K562 (cell line): ENCODE measurements at regions not wholly inside any gene's neighbourhood (a gene's known extent, or its start where the extent isn't known, plus 50 kb on each side); places are given as distances from the start of the nearest gene placed in this dataset.

ENCODE experiments used
- BHLHE40 ChIP-seq: IDR thresholded peaks from 2 replicates; pipeline ENCODE4 v1.6.1; 2011; ENCODE audit warnings: low read length, improper control_type of control experiment
- EHMT2 ChIP-seq: fragments of 450-650 bp; IDR thresholded peaks from 2 replicates; pipeline ENCODE4 v1.6.1; 2018; ENCODE audit warnings: antibody characterized with exemption
- GATAD2A ChIP-seq: fragments of 450-650 bp; IDR thresholded peaks from 2 replicates; pipeline ENCODE4 v1.6.1; 2017
- KAT7 ChIP-seq: sonication (generic); formaldehyde crosslinking; IDR thresholded peaks from 2 replicates; pipeline ENCODE4 v1.8.0; 2022; ENCODE audit warnings: missing genetic modification reagents, mild to moderate bottlenecking, borderline replicate concordance
- MAFF ChIP-seq: IDR thresholded peaks from 2 replicates; pipeline ENCODE4 v1.6.1; 2012; ENCODE audit warnings: low read length, improper control_type of control experiment
- RAD51 ChIP-seq: fragments of 450-650 bp; IDR thresholded peaks from 2 replicates; pipeline ENCODE4 v1.7.1; 2016; ENCODE audit warnings: low read depth, mild to moderate bottlenecking, borderline replicate concordance
- RBM34 ChIP-seq: fragments of 200-400 bp; formaldehyde crosslinking; IDR thresholded peaks from 2 replicates; pipeline ENCODE4 v1.6.1; 2018; ENCODE audit warnings: low read length, borderline replicate concordance; ENCODE audit not compliant: insufficient read depth
- SP1 ChIP-seq: sonication (generic); formaldehyde crosslinking; IDR thresholded peaks from 2 replicates; pipeline ENCODE4 v1.8.1; 2022; ENCODE audit warnings: mild to moderate bottlenecking, missing genetic modification reagents
- TF ChIP-seq, protein P1 (sequence below): fragments of 250-450 bp; sonication (Bioruptor Pico); IDR thresholded peaks from 2 replicates; pipeline ENCODE4 v1.4.0; 2020; ENCODE audit warnings: mild to moderate bottlenecking, moderate library complexity
- TF ChIP-seq, protein P2 (sequence below): fragments of 200-800 bp; sonication (Bioruptor generic); IDR thresholded peaks from 2 replicates; pipeline ENCODE4 v1.6.1; 2016; ENCODE audit warnings: missing genetic modification characterization, missing compliant biosample characterization
- TF ChIP-seq, protein P3 (sequence below): fragments of 450-650 bp; formaldehyde crosslinking; IDR thresholded peaks from 2 replicates; pipeline ENCODE4 v1.4.0; 2020; ENCODE audit warnings: mild to moderate bottlenecking, mixed read lengths
- TF ChIP-seq, protein P4 (sequence below): fragments of 450-650 bp; IDR thresholded peaks from 2 replicates; pipeline ENCODE4 v1.6.1; 2016; ENCODE audit warnings: antibody characterized with exemption
- TF ChIP-seq, protein P5 (sequence below): IDR thresholded peaks from 2 replicates; pipeline ENCODE4 v1.6.1; 2011; ENCODE audit not compliant: insufficient read length; ENCODE audit errors: extremely low read depth
- TF ChIP-seq, protein P6 (sequence below), 2 experiments: IDR thresholded peaks; 2 replicates each; pipeline ENCODE4 v1.6.1; 2011; ENCODE audit warnings: borderline replicate concordance in 1 of 2, control low read depth in 1 of 2, low read depth in 1 of 2, low read length in 1 of 2, mild to moderate bottlenecking in 1 of 2, mixed read lengths in 1 of 2, moderate library complexity in 1 of 2; ENCODE audit not compliant: insufficient read depth in 1 of 2, insufficient read length in 1 of 2, poor library complexity in 1 of 2, severe bottlenecking in 1 of 2; ENCODE audit errors: extremely low read depth in 1 of 2

DNA sequence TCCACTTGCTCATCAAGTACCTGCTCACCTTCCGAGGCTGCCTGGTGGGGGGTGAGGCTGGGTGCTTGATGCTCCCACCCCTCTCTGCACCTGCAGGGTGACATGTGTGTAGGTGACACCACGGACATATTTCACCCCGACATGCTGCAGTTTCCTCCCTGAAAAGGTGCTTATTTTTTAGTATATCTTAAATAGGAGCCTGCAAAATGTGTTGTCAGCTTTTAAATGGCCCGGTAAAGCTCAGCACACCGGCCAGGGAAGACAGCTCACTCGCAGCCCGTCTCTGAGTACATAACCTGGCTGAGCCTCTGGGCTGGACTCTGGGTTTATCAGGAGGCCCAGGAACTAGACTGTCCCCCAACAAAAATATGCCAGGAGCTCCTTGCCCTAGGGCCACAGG is 89.3 kb upstream of the LINGO1 start (continued):
- TF ChIP-seq, protein P1, sequence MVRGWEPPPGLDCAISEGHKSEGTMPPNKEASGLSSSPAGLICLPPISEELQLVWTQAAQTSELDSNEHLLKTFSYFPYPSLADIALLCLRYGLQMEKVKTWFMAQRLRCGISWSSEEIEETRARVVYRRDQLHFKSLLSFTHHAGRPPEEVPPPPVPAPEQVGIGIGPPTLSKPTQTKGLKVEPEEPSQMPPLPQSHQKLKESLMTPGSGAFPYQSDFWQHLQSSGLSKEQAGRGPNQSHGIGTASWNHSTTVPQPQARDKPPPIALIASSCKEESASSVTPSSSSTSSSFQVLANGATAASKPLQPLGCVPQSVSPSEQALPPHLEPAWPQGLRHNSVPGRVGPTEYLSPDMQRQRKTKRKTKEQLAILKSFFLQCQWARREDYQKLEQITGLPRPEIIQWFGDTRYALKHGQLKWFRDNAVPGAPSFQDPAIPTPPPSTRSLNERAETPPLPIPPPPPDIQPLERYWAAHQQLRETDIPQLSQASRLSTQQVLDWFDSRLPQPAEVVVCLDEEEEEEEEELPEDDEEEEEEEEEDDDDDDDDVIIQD (CRISPR knock-in tag) = no peak
- no peak for TF ChIP-seq RAD51
- TF ChIP-seq, protein P2, sequence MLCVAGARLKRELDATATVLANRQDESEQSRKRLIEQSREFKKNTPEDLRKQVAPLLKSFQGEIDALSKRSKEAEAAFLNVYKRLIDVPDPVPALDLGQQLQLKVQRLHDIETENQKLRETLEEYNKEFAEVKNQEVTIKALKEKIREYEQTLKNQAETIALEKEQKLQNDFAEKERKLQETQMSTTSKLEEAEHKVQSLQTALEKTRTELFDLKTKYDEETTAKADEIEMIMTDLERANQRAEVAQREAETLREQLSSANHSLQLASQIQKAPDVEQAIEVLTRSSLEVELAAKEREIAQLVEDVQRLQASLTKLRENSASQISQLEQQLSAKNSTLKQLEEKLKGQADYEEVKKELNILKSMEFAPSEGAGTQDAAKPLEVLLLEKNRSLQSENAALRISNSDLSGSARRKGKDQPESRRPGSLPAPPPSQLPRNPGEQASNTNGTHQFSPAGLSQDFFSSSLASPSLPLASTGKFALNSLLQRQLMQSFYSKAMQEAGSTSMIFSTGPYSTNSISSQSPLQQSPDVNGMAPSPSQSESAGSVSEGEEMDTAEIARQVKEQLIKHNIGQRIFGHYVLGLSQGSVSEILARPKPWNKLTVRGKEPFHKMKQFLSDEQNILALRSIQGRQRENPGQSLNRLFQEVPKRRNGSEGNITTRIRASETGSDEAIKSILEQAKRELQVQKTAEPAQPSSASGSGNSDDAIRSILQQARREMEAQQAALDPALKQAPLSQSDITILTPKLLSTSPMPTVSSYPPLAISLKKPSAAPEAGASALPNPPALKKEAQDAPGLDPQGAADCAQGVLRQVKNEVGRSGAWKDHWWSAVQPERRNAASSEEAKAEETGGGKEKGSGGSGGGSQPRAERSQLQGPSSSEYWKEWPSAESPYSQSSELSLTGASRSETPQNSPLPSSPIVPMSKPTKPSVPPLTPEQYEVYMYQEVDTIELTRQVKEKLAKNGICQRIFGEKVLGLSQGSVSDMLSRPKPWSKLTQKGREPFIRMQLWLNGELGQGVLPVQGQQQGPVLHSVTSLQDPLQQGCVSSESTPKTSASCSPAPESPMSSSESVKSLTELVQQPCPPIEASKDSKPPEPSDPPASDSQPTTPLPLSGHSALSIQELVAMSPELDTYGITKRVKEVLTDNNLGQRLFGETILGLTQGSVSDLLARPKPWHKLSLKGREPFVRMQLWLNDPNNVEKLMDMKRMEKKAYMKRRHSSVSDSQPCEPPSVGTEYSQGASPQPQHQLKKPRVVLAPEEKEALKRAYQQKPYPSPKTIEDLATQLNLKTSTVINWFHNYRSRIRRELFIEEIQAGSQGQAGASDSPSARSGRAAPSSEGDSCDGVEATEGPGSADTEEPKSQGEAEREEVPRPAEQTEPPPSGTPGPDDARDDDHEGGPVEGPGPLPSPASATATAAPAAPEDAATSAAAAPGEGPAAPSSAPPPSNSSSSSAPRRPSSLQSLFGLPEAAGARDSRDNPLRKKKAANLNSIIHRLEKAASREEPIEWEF (CRISPR knock-in tag) = no peak
- no peak for TF ChIP-seq BHLHE40
- peak; percentile 44 for TF ChIP-seq MAFF
- no peak for TF ChIP-seq RBM34
- TF ChIP-seq KAT7 = no peak
- no peak for TF ChIP-seq EHMT2
- TF ChIP-seq SP1 = no peak
- TF ChIP-seq, protein P3, sequence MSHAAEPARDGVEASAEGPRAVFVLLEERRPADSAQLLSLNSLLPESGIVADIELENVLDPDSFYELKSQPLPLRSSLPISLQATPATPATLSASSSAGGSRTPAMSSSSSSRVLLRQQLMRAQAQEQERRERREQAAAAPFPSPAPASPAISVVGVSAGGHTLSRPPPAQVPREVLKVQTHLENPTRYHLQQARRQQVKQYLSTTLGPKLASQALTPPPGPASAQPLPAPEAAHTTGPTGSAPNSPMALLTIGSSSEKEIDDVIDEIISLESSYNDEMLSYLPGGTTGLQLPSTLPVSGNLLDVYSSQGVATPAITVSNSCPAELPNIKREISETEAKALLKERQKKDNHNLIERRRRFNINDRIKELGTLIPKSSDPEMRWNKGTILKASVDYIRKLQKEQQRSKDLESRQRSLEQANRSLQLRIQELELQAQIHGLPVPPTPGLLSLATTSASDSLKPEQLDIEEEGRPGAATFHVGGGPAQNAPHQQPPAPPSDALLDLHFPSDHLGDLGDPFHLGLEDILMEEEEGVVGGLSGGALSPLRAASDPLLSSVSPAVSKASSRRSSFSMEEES (CRISPR knock-in tag) = no peak
- TF ChIP-seq GATAD2A = no peak
- TF ChIP-seq, protein P4, sequence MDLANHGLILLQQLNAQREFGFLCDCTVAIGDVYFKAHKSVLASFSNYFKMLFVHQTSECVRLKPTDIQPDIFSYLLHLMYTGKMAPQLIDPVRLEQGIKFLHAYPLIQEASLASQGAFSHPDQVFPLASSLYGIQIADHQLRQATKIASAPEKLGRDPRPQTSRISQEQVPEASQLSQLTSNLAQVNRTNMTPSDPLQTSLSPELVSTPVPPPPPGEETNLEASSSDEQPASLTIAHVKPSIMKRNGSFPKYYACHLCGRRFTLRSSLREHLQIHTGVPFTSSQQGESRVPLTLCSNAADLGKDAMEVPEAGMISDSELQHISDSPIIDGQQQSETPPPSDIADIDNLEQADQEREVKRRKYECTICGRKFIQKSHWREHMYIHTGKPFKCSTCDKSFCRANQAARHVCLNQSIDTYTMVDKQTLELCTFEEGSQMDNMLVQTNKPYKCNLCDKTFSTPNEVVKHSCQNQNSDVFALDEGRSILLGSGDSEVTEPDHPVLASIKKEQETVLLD = no peak
- TF ChIP-seq, protein P5, sequence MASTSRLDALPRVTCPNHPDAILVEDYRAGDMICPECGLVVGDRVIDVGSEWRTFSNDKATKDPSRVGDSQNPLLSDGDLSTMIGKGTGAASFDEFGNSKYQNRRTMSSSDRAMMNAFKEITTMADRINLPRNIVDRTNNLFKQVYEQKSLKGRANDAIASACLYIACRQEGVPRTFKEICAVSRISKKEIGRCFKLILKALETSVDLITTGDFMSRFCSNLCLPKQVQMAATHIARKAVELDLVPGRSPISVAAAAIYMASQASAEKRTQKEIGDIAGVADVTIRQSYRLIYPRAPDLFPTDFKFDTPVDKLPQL = no peak
- TF ChIP-seq, protein P6, sequence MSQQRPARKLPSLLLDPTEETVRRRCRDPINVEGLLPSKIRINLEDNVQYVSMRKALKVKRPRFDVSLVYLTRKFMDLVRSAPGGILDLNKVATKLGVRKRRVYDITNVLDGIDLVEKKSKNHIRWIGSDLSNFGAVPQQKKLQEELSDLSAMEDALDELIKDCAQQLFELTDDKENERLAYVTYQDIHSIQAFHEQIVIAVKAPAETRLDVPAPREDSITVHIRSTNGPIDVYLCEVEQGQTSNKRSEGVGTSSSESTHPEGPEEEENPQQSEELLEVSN (IDR thresholded peaks at IDR 0.05; ENCODE audit: borderline replicate concordance in 1 of 2, extremely low read depth in 1 of 2, insufficient read depth in 1 of 2, insufficient read length in 1 of 2, low read depth in 1 of 2, low read length in 1 of 2, poor library complexity in 1 of 2, severe bottlenecking in 1 of 2) = no peak
